Brain microvascular endothelial cell (primary cell): ENCODE measurements at regions not wholly inside any gene's neighbourhood (a gene's known extent, or its start where the extent isn't known, plus 50 kb on each side); places are given as distances from the start of the nearest gene placed in this dataset.

Experiments used
- DNase-seq: peaks from one replicate; pipeline ENCODE4 v3.0.0-alpha.2; 2020
- H3K27ac ChIP-seq: fragments of 250-450 bp; sonication (Bioruptor Pico); 2 replicates; pipeline ENCODE4 v1.5.1; 2020; ENCODE audit warnings: mild to moderate bottlenecking, moderate library complexity
- H3K27me3 ChIP-seq: fragments of 250-450 bp; sonication (Bioruptor Pico); replicated peaks from 2 replicates; pipeline ENCODE4 v1.5.1; 2020; ENCODE audit warnings: mild to moderate bottlenecking
- H3K36me3 ChIP-seq: fragments of 250-450 bp; sonication (Bioruptor Pico); replicated peaks from 2 replicates; pipeline ENCODE4 v1.5.1; 2020; ENCODE audit warnings: mild to moderate bottlenecking
- H3K4me3 ChIP-seq: 2 replicates; pipeline ENCODE4 v1.5.1; 2011; ENCODE audit warnings: low read depth, mild to moderate bottlenecking, control low read depth, low read length, moderate library complexity
- CTCF ChIP-seq: IDR thresholded peaks from 2 replicates; pipeline ENCODE4 v1.5.1; 2011; ENCODE audit warnings: low read depth, mild to moderate bottlenecking, moderate library complexity, low read length, control low read depth, inconsistent platforms; ENCODE audit errors: missing control alignments
- in situ Hi-C: cut with HindIII; loops from 2 replicates; pipeline ENCODE4 v1.10.0; 2017; ENCODE audit warnings: low sequenced_read_pairs, low pct_ligation_motif_present

- no peak overlapping the region for H3K27ac ChIP-seq
- in situ Hi-C loops = no loop called here
- no peak for DNase-seq
- H3K36me3 ChIP-seq = no peaks in the 10 kb centered on the region
- no peaks in the 10 kb centered on the region for H3K27me3 ChIP-seq
- H3K4me3 ChIP-seq = no peak overlapping the region
- TF ChIP-seq CTCF = no peak
Observed at GRCh38 chr12:92486443-92487137, 216.2 kb upstream of the PLEKHG7 start.

GRCh38 chr12:92485351-92486348, 217.1 kb upstream of the PLEKHG7 start:
- Histone ChIP-seq H3K27ac (no peak overlapping the region), H3K36me3 (no peaks in the 10 kb centered on the region), H3K27me3 (no peaks in the 10 kb centered on the region), H3K4me3 (no peak overlapping the region)
- no peak for TF ChIP-seq CTCF
- no peak for DNase-seq
- in situ Hi-C loops = no loop called here

- no peak for TF ChIP-seq CTCF
- Histone ChIP-seq H3K4me3 (no peak overlapping the region), H3K36me3 (no peaks in the 10 kb centered on the region), H3K27me3 (no peaks in the 10 kb centered on the region), H3K27ac (no peak overlapping the region)
- in situ Hi-C loops = no loop called here
- DNase-seq = no peak
Observed at GRCh38 chr12:92482599-92482998, 220.2 kb upstream of the PLEKHG7 start.

GRCh38 chr12:92481066-92481465, 221.7 kb upstream of the PLEKHG7 start:
- Histone ChIP-seq H3K27me3 (no peaks in the 10 kb centered on the region), H3K4me3 (no peak overlapping the region), H3K36me3 (no peaks in the 10 kb centered on the region), H3K27ac (no peak overlapping the region)
- in situ Hi-C loops = no loop called here
- no peak for TF ChIP-seq CTCF
- no peak for DNase-seq

GRCh38 chr12:92478692-92479091, 224.1 kb upstream of the PLEKHG7 start:
- DNase-seq = no peak
- no peak for TF ChIP-seq CTCF
- H3K4me3 ChIP-seq = no peak overlapping the region
- no peak overlapping the region for H3K27ac ChIP-seq
- no peaks in the 10 kb centered on the region for H3K27me3 ChIP-seq
- in situ Hi-C loops = no loop called here
- no peaks in the 10 kb centered on the region for H3K36me3 ChIP-seq
